Neural cell (in vitro differentiated cells): ENCODE measurements at regions not wholly inside any gene's neighbourhood (a gene's known extent, or its start where the extent isn't known, plus 50 kb on each side); places are given as distances from the start of the nearest gene placed in this dataset.

ENCODE experiments used
- H2AFZ ChIP-seq: fragments of 200-600, 300-800 bp; sonication (generic), shearing (Covaris generic); 2 replicates; pipeline ENCODE4 v1.6.0; 2014; ENCODE audit warnings: low read depth, mild to moderate bottlenecking, antibody characterized with exemption, low read length, moderate library complexity
- H3F3A ChIP-seq: fragments of 200-600 bp; shearing (Covaris generic); 2 replicates; pipeline ENCODE4 v1.6.1; 2016; ENCODE audit warnings: mild to moderate bottlenecking, moderate library complexity, mixed read lengths, antibody characterized with exemption, low read length; ENCODE audit not compliant: insufficient read depth, poor library complexity, severe bottlenecking
- H3K27ac ChIP-seq: fragments of 200-600, 300-800 bp; sonication (generic), shearing (Covaris generic); 2 replicates; pipeline ENCODE4 v1.5.1; 2014; ENCODE audit warnings: mild to moderate bottlenecking, low read length, moderate library complexity
- H3K27me3 ChIP-seq: fragments of 300-800, 200-600 bp; sonication (generic), shearing (Covaris generic); 2 replicates; pipeline ENCODE4 v1.6.0; 2014; ENCODE audit warnings: mild to moderate bottlenecking, low read depth, low read length, moderate library complexity; ENCODE audit not compliant: insufficient read depth
- H3K36me3 ChIP-seq: fragments of 300-800, 200-600 bp; sonication (generic), shearing (Covaris generic); 2 replicates; pipeline ENCODE4 v1.5.1; 2014; ENCODE audit warnings: mild to moderate bottlenecking, antibody characterized with exemption, low read length, moderate library complexity; ENCODE audit not compliant: insufficient read depth
- H3K4me2 ChIP-seq: fragments of 300-800, 200-600 bp; sonication (generic), shearing (Covaris generic); 2 replicates; pipeline ENCODE4 v1.6.0; 2014; ENCODE audit warnings: mild to moderate bottlenecking, low read length
- H3K4me3 ChIP-seq: fragments of 300-800, 200-600 bp; sonication (generic), shearing (Covaris generic); 2 replicates; pipeline ENCODE4 v1.5.1; 2014; ENCODE audit warnings: mild to moderate bottlenecking, low read length, moderate library complexity
- H3K79me2 ChIP-seq: fragments of 200-600 bp; shearing (Covaris generic); replicated peaks from 2 replicates; pipeline ENCODE4 v1.6.0; 2014; ENCODE audit warnings: mild to moderate bottlenecking, low read length, moderate library complexity; ENCODE audit not compliant: insufficient read depth
- H3K9ac ChIP-seq: fragments of 300-800, 200-600 bp; sonication (generic), shearing (Covaris generic); 2 replicates; pipeline ENCODE4 v1.6.1; 2016; ENCODE audit warnings: mild to moderate bottlenecking, low read length, mixed read lengths
- H3K9me2 ChIP-seq: fragments of 200-600 bp; shearing (Covaris generic); 2 replicates; pipeline ENCODE4 v1.6.1; 2016; ENCODE audit warnings: mild to moderate bottlenecking, low read length, mixed read lengths; ENCODE audit not compliant: insufficient read depth
- H3K9me3 ChIP-seq: fragments of 200-600, 300-800 bp; sonication (generic), shearing (Covaris generic); 2 replicates; pipeline ENCODE4 v1.6.1; 2016; ENCODE audit warnings: mild to moderate bottlenecking, mixed run types, low read length, moderate library complexity, mixed read lengths
- H4K20me1 ChIP-seq: fragments of 200-600 bp; shearing (Covaris generic); 2 replicates; pipeline ENCODE4 v1.6.1; 2016; ENCODE audit warnings: mild to moderate bottlenecking, mixed run types; ENCODE audit not compliant: insufficient read depth
- EP300 ChIP-seq: fragments of 450-650 bp; conservative IDR thresholded peaks from 2 replicates; pipeline ENCODE4 v1.6.1; 2014; ENCODE audit warnings: antibody characterized with exemption, mild to moderate bottlenecking, moderate library complexity; ENCODE audit not compliant: poor library complexity, severe bottlenecking
- EZH2 ChIP-seq: fragments of 200-600, 300-800 bp; shearing (Covaris generic), sonication (generic); IDR thresholded peaks from 2 replicates; pipeline ENCODE4 v1.6.1; 2014; ENCODE audit warnings: antibody characterized with exemption, low read length, borderline replicate concordance, mild to moderate bottlenecking; ENCODE audit not compliant: insufficient read depth, poor library complexity, severe bottlenecking
- MXI1 ChIP-seq: fragments of 450-650 bp; conservative IDR thresholded peaks from 2 replicates; pipeline ENCODE4 v1.6.1; 2014; ENCODE audit warnings: antibody characterized with exemption, mild to moderate bottlenecking; ENCODE audit not compliant: poor library complexity, severe bottlenecking
- POLR2AphosphoS5 ChIP-seq: IDR thresholded peaks from 2 replicates; pipeline ENCODE4 v1.6.1; 2012
- RAD21 ChIP-seq: fragments of 450-650 bp; conservative IDR thresholded peaks from 2 replicates; pipeline ENCODE4 v1.6.1; 2014; ENCODE audit warnings: antibody characterized with exemption, mild to moderate bottlenecking, moderate library complexity
- REST ChIP-seq: IDR thresholded peaks from 2 replicates; pipeline ENCODE4 v1.6.1; 2012; ENCODE audit warnings: borderline replicate concordance
- SMC3 ChIP-seq: fragments of 450-650 bp; conservative IDR thresholded peaks from 2 replicates; pipeline ENCODE4 v1.6.1; 2014; ENCODE audit warnings: antibody characterized with exemption, mild to moderate bottlenecking, moderate library complexity; ENCODE audit not compliant: poor library complexity
- TAF1 ChIP-seq: IDR thresholded peaks from 2 replicates; pipeline ENCODE4 v1.6.1; 2012; ENCODE audit warnings: low read depth
- TF ChIP-seq, protein P1 (sequence below): fragments of 450-650 bp; IDR thresholded peaks from 2 replicates; pipeline ENCODE4 v1.5.1; 2014; ENCODE audit warnings: antibody characterized with exemption, mild to moderate bottlenecking, moderate library complexity; ENCODE audit not compliant: poor library complexity, severe bottlenecking

DNA sequence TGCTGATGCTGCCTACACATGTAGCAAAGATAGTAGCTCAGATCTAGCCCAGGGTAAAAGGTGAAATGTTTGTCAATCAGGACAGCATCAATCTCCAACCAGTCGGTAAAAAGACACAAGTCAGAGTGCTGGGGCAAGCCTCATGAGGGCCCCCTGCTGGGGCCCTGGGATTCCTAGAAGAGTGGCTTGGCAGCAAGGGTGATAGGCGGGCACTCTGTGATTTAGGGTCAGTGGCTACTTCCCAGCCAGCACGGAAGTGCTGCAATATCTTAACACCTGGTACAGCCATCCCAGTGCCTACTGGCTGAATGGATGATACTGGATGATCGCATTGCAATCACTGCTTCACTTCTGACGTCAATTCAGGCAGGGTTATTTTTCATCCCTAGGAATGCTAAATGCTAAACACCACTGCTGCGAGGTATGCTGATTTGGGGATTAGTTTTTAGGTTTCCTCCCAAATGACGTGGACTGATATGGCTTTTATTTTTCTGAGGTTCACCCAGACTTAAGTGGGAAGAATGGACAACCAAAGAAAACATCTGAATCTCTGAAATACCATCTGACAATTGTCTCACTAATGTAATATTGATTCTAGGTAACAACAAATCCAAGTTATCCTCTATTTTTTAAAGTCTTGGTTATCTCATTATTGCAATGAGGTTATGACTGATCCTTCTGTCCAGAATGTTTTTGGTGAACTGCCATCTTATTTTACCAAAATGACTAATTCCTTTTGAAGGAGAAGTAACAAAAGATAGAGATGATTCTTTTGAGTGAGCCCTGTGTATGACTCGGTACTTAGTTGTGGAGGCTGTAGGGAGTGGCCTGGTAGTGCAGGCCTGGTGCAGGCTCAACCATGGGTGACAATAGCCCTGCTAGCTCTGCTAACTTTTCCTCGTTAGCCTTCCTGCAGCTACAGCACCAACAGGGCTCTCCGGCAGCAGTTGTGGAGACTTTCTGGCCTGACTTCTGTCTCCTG, 432.5 kb downstream of the FGF9 start:
- Histone ChIP-seq H3K27ac (no peak overlapping the region), H4K20me1 (no peaks in the 10 kb centered on the region), H3K9ac (no peak overlapping the region), H3F3A (no peaks in the 10 kb centered on the region), H3K4me2 (no peak overlapping the region), H2AFZ (no peak overlapping the region), H3K9me2 (no peaks in the 10 kb centered on the region), H3K4me3 (no peak overlapping the region), H3K27me3 (no peaks in the 10 kb centered on the region), H3K9me3 (peaks cover 3% of the 10 kb centered on the region), H3K36me3 (no peaks in the 10 kb centered on the region), H3K79me2 (no peaks in the 10 kb centered on the region)
- TF ChIP-seq TAF1, result no peak
- no peak for TF ChIP-seq REST
- no peak for TF ChIP-seq SMC3
- TF ChIP-seq EP300, result no peak
- no peak for TF ChIP-seq POLR2AphosphoS5
- TF ChIP-seq EZH2, result no peak
- TF ChIP-seq, protein P1, sequence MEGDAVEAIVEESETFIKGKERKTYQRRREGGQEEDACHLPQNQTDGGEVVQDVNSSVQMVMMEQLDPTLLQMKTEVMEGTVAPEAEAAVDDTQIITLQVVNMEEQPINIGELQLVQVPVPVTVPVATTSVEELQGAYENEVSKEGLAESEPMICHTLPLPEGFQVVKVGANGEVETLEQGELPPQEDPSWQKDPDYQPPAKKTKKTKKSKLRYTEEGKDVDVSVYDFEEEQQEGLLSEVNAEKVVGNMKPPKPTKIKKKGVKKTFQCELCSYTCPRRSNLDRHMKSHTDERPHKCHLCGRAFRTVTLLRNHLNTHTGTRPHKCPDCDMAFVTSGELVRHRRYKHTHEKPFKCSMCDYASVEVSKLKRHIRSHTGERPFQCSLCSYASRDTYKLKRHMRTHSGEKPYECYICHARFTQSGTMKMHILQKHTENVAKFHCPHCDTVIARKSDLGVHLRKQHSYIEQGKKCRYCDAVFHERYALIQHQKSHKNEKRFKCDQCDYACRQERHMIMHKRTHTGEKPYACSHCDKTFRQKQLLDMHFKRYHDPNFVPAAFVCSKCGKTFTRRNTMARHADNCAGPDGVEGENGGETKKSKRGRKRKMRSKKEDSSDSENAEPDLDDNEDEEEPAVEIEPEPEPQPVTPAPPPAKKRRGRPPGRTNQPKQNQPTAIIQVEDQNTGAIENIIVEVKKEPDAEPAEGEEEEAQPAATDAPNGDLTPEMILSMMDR, result no peak
- TF ChIP-seq MXI1, result no peak
- TF ChIP-seq RAD21, result no peak

- H3K27me3 ChIP-seq, result no peaks in the 10 kb centered on the region
- H4K20me1 ChIP-seq, result no peaks in the 10 kb centered on the region
- TF ChIP-seq RAD21 (no peak), REST (no peak), EZH2 (no peak), TAF1 (no peak), MXI1 (no peak), POLR2AphosphoS5 (no peak), EP300 (no peak), SMC3 (no peak)
- TF ChIP-seq, protein P1, result no peak
Measured at GRCh38 chr13:22106058-22106457, 435.2 kb downstream of the FGF9 start.

More at GRCh38 chr13:22106058-22106457, 435.2 kb downstream of the FGF9 start:
- Histone ChIP-seq H3K79me2 (no peaks in the 10 kb centered on the region), H3K9ac (no peak overlapping the region), H3K4me3 (no peak overlapping the region), H3K36me3 (no peaks in the 10 kb centered on the region), H3K27ac (no peak overlapping the region), H3K9me3 (no peaks in the 10 kb centered on the region), H3K4me2 (no peak overlapping the region), H2AFZ (no peak overlapping the region), H3F3A (no peaks in the 10 kb centered on the region), H3K9me2 (no peaks in the 10 kb centered on the region)
